Endothelial cell of umbilical vein (primary cell): ENCODE measurements at regions not wholly inside any gene's neighbourhood (a gene's known extent, or its start where the extent isn't known, plus 50 kb on each side); places are given as distances from the start of the nearest gene placed in this dataset.

Source experiments
- BruUV-seq: library from RNA; stranded (reverse); fragments of 400-500 nt; replicated peaks from 2 replicates; lab custom pipeline; 2021; lab: Mats Ljungman, UMichigan
- CTCF ChIA-PET: fragments of 300-600, 350-600 bp; sonication (Branson Sonifier 250); formaldehyde crosslinking; loops from one replicate; lab custom pipeline; 2021; ENCODE audit warnings: antibody characterized with exemption, inconsistent platforms; lab: Charles Lee
- POLR2A ChIA-PET: fragments of 300-600, 350-600 bp; sonication (Branson Sonifier 250); formaldehyde crosslinking; loops from one replicate; lab custom pipeline; 2021; ENCODE audit warnings: antibody characterized with exemption, inconsistent platforms; lab: Charles Lee
- DNase-seq: peaks from one replicate; pipeline ENCODE4 v3.0.0-alpha.2; 2011; ENCODE audit warnings: low read depth, low spot score
- FAIRE-seq: peaks from 2 replicates; lab custom pipeline; 2011; peaks lifted over from hg19 to GRCh38; lab: Jason Lieb, UNC
- H2AFZ ChIP-seq: 2 replicates; pipeline ENCODE4 v1.6.0; 2012; ENCODE audit warnings: low read depth, low read length, control low read depth, inconsistent platforms
- H3K27ac ChIP-seq: 2 replicates; pipeline ENCODE4 v1.5.1; 2011; ENCODE audit warnings: low read depth, mild to moderate bottlenecking, control low read depth, low read length, moderate library complexity; ENCODE audit not compliant: insufficient read depth
- H3K27me3 ChIP-seq, 2 experiments: 2 replicates each; pipeline versions ENCODE4 v1.6.0 to v1.6.1; 2011; ENCODE audit warnings: low read length in 2 of 2, mixed read lengths in 1 of 2; ENCODE audit not compliant: control insufficient read depth in 2 of 2, insufficient read depth in 2 of 2
- H3K36me3 ChIP-seq, 2 experiments: 2 replicates in 1 of 2; 3 replicates in 1 of 2; pipeline ENCODE4 v1.5.1; 2011; ENCODE audit warnings: low read length in 2 of 2, mild to moderate bottlenecking in 1 of 2, moderate library complexity in 1 of 2; ENCODE audit not compliant: control insufficient read depth in 2 of 2, insufficient read depth in 2 of 2; ENCODE audit errors: extremely low read depth in 1 of 2
- H3K4me1 ChIP-seq: 3 replicates; pipeline ENCODE4 v1.5.1; 2011; ENCODE audit warnings: mild to moderate bottlenecking, low read length; ENCODE audit not compliant: control insufficient read depth, insufficient read depth; ENCODE audit errors: extremely low read depth
- H3K4me2 ChIP-seq: 2 replicates; pipeline ENCODE4 v1.6.1; 2011; ENCODE audit warnings: low read length, control low read depth, mixed read lengths; ENCODE audit not compliant: insufficient read depth
- H3K4me3 ChIP-seq, 3 experiments: fragments of 200-600 bp in 1 of 3; sonication (generic), shearing (Covaris generic) in 1 of 3; replicated peaks in 1 of 3; 2 replicates each; pipeline ENCODE4 v1.5.1; 2011 to 2016; ENCODE audit warnings: control low read depth in 3 of 3, low read length in 3 of 3, mild to moderate bottlenecking in 2 of 3, inconsistent platforms in 1 of 3, low read depth in 1 of 3, moderate library complexity in 1 of 3; ENCODE audit not compliant: insufficient read depth in 1 of 3
- H3K79me2 ChIP-seq: 2 replicates; pipeline ENCODE4 v1.6.0; 2012; ENCODE audit warnings: low read length, inconsistent platforms; ENCODE audit not compliant: control insufficient read depth, insufficient read depth
- H3K9ac ChIP-seq: replicated peaks from 2 replicates; pipeline ENCODE3; 2011; ENCODE audit warnings: low read length, control low read depth; ENCODE audit not compliant: insufficient read depth; ENCODE audit errors: extremely low read depth
- H3K9me1 ChIP-seq: replicated peaks from 3 replicates; pipeline ENCODE4 v1.6.0; 2011; ENCODE audit warnings: mild to moderate bottlenecking, low read length; ENCODE audit not compliant: control insufficient read depth, insufficient read depth; ENCODE audit errors: extremely low read depth
- H3K9me3 ChIP-seq: replicated peaks from 2 replicates; pipeline ENCODE4 v1.5.1; 2012; ENCODE audit warnings: low read length, inconsistent platforms; ENCODE audit not compliant: control insufficient read depth, insufficient read depth
- H4K20me1 ChIP-seq: replicated peaks from 2 replicates; pipeline ENCODE3; 2011; ENCODE audit warnings: mild to moderate bottlenecking, low read length; ENCODE audit not compliant: control insufficient read depth, insufficient read depth; ENCODE audit errors: extremely low read depth
- GATA2 ChIP-seq: IDR thresholded peaks from 2 replicates; pipeline ENCODE4 v1.7.0; 2011; ENCODE audit warnings: low read depth, mild to moderate bottlenecking, moderate library complexity, mixed read lengths, low read length; ENCODE audit not compliant: insufficient read length, insufficient read depth
- MYC ChIP-seq: IDR thresholded peaks from one replicate; pipeline ENCODE4 v1.6.1; 2011; ENCODE audit warnings: mild to moderate bottlenecking, low read depth, low read length
- POLR2A ChIP-seq: IDR thresholded peaks from 2 replicates; pipeline ENCODE4 v1.6.1; 2012; ENCODE audit warnings: low read depth, mild to moderate bottlenecking, control low read depth, low read length
- dilution Hi-C: fragments of 300-500 bp; cut with MboI; formaldehyde crosslinking; loops from one replicate; pipeline ENCODE4 v1.15.0; 2019; ENCODE audit warnings: low sequenced_read_pairs; ENCODE audit not compliant: extremely low pct_ligation_motif_present
- intact Hi-C: fragments of 100-400 bp; cut with micrococcal nuclease; formaldehyde crosslinking; loops from one replicate; pipeline ENCODE4 v1.10.0; 2022

DNA sequence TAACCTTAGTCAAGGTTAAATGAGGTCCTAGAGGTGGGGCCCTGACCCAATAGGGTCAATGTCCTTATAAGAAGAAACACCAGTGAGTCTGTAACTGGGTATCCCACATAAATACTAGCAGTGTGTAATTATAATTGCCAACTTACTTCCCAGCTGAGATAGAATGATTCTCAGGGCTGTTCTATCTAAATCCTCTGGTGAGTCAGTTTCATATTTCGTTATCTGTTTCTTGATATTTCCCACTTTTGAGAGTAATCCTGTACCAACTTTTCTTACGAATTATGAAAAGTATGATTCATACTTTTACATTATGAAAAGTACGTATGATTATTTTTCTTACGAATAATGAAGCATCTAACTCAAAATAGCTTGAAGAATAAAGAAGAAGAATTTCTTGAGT lies 546.8 kb upstream of the NETO1 start:
- Histone ChIP-seq H3K9me1 (no peaks in the 10 kb centered on the region), H3K27ac (no peak overlapping the region), H3K4me3 (no peak overlapping the region), H3K79me2 (no peaks in the 10 kb centered on the region), H2AFZ (no peak overlapping the region), H3K4me1 (no peaks in the 10 kb centered on the region), H3K9me3 (peaks cover 5% of the 10 kb centered on the region), H3K36me3 (no peaks in the 10 kb centered on the region), H3K4me2 (no peak overlapping the region), H3K27me3 (no peaks in the 10 kb centered on the region), H4K20me1 (no peaks in the 10 kb centered on the region), H3K9ac (no peak overlapping the region)
- ChIA-PET POLR2A (no interaction called here), CTCF (no interaction called here)
- DNase-seq (no peak), FAIRE-seq (peak; percentile 4)
- BruUV-seq = no TSS peak
- dilution Hi-C loops (no loop called here), intact Hi-C loops (no loop called here)
- no peak for TF ChIP-seq MYC

DNA sequence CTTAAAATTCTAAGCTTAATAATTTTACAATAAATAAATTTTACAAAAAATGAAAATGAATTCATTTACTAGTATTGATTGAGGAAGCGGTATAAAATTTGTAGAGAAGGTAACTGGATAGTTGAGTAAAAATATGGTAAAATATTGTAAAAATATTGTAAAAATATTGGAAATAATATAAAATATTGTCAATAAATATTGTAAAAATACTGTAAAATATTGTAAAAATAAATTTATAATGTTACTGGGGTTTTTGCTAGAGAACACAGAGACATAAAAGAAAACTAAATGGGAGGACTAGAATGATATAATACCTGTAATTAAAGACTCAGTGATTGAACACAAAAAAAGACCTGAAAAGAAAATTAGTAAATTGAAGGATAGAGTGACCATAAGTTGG lies 546.3 kb upstream of the NETO1 start:
- Histone ChIP-seq H3K4me1 (no peaks in the 10 kb centered on the region), H3K9me1 (no peaks in the 10 kb centered on the region), H3K4me3 (no peak overlapping the region), H3K27me3 (no peaks in the 10 kb centered on the region), H3K9me3 (peaks cover 5% of the 10 kb centered on the region), H3K4me2 (no peak overlapping the region), H3K27ac (no peak overlapping the region), H3K9ac (no peak overlapping the region), H3K36me3 (no peaks in the 10 kb centered on the region), H2AFZ (no peak overlapping the region), H4K20me1 (no peaks in the 10 kb centered on the region), H3K79me2 (no peaks in the 10 kb centered on the region)
- POLR2A ChIA-PET = no interaction called here
- dilution Hi-C loops = no loop called here
- TF ChIP-seq POLR2A (no peak), GATA2 (no peak)
- DNase-seq (no peak), FAIRE-seq (no peak)
- intact Hi-C loops = no loop called here
- CTCF ChIA-PET = no interaction called here
- no TSS peak for BruUV-seq
